DMS53 treated with DMSO at 0.1 percent for 48 hours (cell line): ENCODE measurements at regions not wholly inside any gene's neighbourhood (a gene's known extent, or its start where the extent isn't known, plus 50 kb on each side); places are given as distances from the start of the nearest gene placed in this dataset.

Source experiments
- DNase-seq: peaks from one replicate; lab custom pipeline; 2025; ENCODE audit not compliant: unreplicated experiment; lab: John Stamatoyannopoulos, UW

DNA sequence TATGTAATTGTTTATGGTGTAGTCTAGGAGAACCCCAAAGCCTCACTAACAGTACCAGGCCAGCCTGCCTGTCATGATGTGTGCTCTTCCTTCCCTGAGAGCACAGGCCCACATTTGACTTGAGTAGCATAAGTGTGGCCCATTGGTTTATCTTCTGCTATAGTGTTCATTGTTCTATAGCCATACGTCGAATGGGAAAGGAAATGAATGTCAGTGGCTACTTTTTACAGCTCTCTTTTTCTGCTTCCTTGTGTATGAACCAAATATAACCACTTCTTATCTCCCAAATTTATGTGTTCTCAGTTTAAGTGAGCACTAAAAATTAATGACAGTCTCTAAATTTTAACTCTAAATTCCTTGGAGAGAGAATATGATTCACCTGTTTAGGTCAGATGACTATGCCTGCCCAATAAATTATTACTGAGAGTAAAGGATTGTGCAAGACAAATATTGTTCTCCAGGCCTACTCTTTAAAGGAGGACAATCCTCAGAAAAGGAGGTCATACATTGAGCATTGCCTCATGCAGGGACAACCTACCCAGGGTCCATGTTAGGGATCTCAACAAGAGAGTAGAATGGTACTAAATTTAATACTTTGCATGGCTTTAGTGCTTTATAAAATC lies 222.9 kb upstream of the ARHGAP20 start:
- DNase-seq: no peak

DNA sequence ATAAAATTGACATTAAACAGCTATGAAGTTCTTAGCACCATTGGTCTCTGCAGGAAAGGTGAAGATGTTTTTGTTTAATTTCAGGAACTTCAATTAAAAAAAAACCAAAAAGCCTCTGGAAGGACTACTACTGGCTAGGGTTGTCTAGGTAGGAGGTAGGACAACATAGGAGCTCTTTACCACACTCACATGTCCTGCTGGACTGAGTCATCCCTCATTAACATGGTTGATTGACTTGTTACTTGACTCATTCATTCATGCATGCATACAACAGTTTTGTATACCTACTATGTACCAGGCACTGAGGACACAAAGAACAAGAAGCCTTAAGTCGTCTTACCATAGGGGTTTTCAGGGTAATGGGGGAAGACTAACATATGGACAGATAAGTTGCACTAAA lies 216.9 kb upstream of the ARHGAP20 start:
- no peak for DNase-seq

DNA sequence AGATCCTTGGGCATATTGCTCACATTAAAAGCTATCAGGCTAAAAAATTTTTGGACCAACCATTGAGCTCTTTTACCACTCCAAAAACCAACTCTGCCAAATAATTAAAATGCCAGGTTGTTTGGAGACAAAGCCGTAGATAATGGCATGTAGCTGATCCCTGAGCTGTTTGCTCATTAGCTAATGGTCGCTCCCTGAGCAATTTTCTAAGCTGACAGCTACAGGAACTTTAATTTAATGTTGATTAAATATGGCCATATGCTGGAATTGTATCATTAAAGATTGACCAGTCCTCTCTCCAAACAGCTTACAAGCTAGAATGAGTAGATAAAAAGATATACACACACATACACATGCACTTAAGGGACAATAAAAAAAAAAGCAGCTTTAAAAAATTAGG lies 216.2 kb upstream of the ARHGAP20 start:
- DNase-seq: no peak

DNA sequence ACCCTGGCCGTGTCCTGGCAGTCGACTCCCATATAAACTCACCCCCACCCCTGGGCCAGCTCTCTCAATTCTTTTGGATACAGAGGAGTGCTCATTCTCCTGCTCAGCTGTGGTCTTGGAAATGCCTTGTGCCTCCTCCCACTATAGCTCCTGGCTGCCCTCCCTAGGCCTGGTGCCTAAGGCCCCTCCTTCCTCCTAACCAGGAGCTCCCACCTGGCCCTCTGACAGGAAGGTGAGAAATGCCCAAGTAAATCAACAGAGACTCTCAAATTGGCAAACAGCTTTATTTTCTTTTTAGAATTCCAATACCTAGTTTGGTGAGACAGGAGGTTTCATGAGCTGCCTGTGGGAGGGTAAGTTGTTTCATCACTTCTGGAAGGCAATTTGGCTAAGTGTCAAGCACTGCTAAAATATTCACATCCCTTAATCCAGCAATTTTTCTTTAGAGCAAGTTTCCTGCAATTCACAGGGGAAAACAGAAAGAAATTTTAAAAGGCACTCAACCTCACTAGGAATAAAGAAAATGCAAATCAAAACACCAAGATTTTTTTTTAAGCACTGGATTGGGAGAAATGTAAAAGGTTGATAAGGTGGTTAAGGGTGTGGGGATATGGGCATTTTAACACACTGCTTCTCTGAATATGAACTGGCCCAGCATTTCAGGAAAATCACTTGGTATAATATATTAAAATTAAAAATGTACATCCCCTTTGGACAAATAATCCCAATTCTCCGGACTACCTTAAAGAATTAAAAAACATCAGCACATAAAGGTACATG lies 209.7 kb upstream of the ARHGAP20 start:
- DNase-seq: no peak

DNA sequence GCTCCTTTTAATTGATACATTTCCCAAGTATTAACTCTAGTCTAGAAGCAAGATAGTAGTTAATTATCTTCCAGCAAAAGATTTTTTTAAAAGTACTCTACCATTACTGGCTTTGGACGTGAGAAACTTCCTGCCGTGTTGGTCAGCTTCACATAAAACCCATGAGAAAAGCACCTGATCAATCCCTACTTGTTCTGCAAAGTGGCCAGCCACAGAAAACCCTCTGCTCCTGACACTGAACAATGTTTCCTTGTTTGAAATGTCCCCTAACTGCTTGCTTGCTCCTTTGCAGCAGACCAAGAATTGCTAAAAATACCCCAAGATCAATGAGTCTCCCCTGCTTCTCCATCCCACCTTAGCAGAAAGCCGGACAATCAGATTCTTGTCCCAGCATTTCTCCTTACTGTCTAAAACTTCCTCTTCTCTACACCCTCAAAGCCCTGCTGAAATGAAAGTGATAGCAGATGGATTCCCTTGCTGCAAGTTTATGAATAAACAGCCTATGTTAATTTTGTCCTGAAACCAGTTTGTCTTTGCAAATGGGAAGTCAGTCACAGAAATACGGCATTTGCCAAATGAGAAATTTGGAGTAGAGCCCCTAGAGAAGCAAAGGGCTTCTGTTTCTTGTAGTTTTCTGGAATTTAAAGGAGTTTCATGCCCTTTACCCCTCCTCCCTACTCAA lies 207.1 kb upstream of the ARHGAP20 start:
- no peak for DNase-seq

DNA sequence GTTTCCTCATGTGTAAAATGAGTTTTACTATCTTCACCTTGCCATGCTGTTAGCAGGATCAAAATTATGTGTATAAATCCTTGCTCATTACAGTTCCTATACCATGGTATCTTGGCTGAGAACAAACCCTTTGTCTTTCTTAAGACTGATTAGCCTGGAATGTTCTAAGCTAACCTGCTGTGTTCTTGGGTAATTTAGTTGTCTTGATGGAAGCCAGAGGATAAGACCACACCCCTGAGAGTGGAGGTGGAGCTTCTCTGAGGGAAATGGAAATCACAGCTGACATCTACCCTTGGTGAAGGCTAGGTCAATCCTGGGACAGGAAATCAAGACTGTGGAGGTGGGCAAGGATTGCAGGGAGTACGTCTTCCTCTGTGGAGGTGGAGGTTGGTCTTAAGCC lies 206.1 kb upstream of the ARHGAP20 start:
- DNase-seq: no peak

DNA sequence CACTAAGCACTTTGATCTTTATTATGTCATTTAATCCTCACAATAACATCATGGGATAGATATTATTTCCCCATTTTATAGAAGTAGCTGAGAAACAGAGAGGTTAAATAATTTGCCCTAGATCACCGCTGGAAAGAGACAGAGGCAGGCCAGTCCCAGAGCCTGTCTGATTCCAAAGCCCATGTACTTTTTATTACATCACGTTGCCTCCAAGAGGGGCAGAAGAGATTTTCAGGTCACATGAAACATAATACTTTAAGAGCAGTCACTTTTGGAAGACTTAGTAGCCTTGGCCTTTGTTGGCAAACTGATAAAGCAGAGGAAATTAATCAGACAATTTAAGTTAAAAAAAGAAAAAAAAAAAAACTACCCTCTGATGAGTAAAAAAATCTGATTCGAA lies 200.2 kb upstream of the ARHGAP20 start:
- no peak for DNase-seq

DNA sequence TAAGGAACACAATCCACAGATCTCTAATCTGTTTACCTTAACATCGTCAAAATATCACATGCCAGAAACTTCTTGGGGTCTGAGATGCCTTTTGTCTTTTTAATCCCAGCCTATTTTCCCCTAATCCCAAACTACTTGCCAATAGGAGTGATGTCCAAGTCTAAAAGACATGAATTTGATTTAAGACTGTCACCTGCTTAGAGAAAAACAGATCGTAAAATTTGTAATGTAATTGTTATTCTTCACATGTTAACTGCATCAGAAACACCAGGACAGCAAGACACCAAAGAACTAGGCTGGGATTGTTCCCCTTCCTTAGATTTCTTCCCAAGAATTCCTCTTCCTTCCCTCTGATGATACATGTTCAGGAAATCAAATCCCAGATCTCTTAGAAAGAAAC lies 198.1 kb upstream of the ARHGAP20 start:
- no peak for DNase-seq

DNA sequence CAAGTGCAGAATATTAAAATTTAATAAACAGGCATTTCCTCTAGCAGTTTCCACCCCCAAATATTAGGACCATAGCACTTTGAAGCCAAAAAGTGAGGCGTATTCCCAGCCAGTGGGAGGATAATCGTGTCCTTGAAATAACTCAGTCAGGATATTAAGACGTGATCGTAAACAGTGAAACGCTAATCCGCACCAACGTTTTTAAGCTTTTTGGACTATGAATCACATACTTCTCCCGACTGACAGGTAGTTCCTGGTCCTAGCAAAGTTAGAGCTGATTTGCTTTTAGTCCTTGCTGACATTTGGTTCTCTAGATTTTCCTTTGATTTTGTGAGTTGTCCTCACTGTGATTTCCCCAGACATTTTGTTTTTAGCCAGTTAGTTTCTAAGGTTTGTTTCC lies 197.1 kb upstream of the ARHGAP20 start:
- no peak for DNase-seq

DNA sequence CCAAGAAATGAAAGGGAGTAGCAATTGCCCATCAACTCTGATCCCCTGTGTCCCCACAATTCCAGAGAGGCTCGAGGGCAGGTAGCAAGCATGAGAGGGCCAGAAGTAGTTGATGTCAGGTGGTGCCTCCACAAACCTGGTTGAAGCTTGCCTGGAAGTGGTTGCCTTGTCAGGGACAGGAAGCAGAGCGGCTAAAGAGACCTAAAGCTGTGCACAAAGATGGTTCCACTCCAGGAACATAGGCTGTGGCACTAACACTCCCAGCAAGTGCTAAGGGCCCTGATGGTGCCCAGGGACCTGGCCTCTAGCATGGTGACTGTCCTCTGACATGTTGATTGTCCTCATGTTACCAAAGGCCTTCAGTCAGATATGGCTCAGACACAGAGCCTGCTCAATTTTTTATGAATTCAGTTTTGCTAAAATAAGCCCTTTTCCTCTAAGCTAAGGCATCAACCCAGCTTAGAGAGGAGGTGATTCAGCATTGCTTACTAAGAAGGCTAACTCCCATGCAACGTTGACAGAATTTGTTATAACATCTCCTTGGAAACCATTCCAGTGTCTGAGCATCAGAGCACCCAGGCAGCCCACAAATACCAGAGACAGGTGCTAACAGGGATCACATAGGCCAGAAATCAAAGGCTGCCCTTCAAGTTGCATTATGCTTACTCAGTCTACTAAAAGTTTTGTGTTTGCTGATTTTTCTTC lies 196.3 kb upstream of the ARHGAP20 start:
- DNase-seq: no peak

DNA sequence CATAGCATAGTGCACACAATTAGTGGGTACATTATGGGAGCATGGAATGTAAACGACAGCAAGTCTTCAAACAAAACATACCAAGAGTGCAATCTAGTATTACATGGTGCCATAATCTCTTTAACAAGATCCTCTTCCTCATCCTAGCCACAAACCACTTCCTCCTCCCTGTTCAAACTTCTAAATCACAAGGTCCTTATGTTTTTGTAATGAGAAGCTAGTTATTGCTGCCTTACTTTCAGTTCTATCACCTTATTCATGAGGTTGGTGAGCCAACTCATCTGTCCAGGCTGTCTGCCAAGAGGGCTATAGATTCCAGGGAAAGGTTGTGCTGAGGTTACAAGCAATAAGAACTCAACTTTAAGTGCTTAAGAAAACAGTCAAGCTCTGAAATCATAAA lies 195.4 kb upstream of the ARHGAP20 start:
- no peak for DNase-seq

DNA sequence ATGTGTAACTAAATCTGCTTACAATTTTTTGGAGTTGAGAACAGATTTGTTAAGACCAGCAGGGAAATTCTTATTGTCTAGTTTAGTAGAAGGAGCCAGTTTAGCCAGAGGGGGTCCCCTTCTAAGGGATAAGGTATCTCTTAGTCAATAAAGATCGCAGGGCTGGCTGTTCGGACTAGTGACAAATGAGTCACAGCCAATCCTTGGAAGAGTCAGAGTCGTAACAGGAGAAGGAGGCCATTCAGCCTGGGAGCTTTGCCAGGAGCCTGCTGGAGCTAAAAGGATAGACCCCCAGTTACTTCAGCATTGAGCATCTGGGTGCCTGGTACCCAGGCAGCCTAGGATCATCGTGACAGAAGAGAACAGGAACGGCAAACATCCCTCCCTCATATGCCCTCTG lies 191.6 kb upstream of the ARHGAP20 start:
- DNase-seq: no peak

DNA sequence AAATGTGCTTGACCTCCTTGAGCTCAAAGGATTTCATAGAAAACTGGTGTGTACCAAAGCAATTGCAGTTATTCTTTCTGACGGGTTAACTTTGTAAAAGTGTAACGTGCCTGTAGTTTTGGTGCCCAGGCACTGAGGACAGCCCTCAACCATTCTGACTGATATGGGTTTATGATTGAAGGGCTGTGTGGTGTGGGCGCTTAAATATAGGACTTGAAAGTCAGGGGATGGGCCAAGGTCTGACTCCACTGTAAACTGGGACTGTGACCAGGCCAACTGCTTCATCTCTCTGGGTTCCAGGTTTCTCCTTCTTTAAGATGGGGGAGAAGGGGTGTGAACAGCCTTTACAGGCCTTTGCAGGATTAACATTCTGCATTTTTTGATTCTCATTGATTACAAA lies 191.1 kb upstream of the ARHGAP20 start:
- no peak for DNase-seq

DNA sequence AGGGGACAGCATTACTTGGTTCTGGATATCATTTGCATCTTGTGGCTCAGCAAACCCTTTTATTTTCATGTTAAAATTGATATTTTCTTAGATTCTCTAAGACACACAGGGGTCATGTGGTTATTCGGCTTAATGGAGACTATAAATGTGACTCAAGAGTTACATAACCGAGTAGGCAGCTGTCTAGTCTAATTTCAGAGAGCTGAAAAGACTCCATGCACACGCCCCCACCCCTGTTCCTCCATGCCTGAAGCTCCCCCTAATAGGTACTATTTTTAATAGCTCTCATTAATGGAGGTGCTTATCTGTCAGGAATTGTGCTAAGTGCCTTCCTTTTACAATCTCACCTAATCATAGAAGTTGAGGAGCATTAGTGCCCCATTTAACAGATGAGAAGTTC lies 189.2 kb upstream of the ARHGAP20 start:
- no peak for DNase-seq

DNA sequence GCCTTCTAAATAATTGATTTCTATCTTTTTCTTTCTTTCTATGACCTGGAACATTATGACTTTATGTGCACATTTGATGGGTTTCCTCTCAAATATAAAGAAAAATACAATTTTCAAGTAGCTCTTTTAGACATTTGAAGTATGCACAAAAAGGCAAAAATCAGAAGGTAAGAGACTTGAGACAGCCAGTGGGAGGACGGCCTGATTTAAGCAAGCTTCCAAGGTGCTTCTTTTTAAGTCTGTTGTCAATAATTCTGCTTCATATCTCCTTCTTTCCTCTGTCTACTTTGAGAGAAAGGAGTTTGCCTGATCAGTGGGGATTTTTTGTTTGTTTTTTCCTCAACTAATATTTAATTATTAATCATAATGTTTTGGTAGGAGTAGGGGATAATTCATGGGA lies 188.2 kb upstream of the ARHGAP20 start:
- DNase-seq: no peak

DNA sequence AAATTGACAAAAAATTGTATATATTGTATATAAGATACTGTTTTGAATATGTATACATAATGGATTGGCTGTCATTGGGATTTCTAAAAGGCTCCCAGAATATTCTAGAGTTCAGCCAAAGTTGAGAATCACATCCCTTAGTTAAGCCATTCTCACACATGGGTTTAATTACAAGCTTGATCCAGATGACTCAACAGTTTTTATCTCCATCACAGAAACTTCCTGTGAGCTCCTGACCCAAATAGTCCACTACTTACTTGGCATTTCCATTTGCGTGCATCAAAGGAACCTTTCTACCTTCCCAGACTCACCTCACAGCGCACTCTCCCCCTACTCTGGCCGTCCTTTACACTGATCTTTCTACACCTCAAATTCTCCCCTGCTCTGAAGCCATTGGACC lies 184.8 kb upstream of the ARHGAP20 start:
- DNase-seq: no peak

DNA sequence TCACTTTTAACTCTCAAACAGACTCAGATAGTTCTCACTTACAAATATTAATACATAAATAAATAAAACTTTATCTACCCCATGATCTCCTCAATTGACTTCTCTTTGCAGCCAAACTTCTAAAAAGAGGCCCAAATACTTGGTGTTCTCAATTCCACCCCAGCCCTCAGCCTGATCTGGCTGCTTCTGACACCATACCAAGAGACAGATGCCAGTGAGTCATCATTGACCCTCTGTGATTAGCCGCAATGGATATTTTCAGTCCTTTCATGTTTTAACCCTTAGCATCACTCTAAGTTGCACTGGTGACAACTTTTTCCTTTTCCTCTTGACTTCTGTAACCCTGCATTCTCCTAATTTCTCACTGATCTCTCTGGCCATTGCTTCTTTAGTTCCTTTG lies 184.1 kb upstream of the ARHGAP20 start:
- DNase-seq: no peak

DNA sequence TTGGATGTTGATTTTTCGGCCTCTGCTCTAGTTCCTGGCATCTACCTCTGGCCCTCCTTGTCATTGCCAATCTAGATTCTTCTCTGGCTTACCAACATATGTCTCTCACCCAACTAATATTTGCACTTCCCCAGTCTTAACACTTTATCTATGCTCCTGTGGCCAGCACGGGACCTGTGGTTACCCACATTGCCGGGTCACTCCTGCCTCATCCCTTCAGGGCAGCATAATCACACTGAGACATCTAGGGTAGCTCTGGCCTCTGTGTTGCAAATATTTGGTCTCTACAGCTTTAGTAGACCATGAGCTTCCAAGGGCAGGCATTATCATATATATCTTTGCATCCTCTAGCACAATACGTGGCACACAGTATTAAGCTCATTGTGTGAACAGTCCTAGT lies 182.0 kb upstream of the ARHGAP20 start:
- no peak for DNase-seq

DNA sequence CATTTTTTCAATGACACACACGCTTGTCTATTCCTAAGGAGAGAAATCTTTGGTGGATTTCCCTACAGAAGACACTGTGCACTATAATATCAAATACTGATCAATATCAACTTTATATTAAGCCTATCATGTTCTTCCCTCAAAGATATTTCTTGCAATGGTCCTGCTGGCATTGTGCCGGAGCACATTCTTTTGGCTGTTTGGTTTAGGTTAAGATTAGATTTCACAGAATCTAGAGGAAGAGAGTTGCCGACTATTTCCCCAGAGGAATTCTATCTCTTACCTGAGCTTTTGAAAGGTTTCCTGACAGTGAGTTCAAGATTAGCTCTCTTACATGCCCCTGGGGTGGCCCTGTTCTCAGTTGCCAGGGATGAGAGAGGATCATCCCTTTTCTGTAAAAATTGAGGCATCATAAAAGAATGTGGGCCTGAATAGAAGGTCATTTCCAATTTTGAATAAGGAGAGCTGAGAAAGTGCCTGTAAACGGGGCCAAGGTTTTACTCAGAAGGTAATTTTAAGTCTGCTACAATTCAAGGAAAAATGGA lies 180.6 kb upstream of the ARHGAP20 start:
- no peak for DNase-seq

DNA sequence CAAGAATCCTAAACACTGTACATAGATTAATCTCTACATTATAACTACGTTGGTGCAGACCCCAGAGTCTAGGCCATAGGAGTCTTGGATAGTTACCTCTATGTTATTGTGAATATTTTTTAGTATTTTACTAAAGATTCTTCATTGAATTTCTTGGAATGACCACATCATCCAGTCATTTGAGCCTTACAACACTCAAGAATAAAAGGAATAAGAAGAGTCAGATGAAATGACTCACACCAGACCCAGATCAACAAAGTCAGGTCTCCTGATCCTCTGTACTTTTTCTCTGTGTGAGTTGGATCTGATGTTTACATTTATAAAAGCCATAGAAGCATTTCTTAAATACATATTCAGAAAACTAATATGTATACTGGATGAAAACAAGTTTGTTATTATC lies 179.2 kb upstream of the ARHGAP20 start:
- no peak for DNase-seq

DNA sequence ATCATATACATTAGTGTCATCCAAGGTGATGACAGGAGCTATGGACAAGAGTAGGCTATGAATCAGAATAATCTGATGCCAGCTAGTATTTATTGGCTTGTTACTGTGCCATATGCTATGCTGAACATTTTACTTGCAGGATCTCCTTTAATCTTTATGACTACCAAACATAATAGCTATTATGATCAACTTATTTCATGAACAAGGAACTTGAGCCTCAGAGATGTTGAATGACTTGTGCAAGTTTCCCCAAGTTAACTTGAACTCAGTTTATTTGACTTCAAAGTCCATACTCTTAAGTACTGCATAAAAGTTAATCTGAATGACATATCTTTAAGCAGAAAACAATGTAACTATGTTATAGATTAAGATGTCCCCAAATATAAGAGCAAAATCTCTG lies 178.8 kb upstream of the ARHGAP20 start:
- no peak for DNase-seq
